Limb (tissue), 2 donors: ENCODE measurements at regions not wholly inside any gene's neighbourhood (a gene's known extent, or its start where the extent isn't known, plus 50 kb on each side); places are given as distances from the start of the nearest gene placed in this dataset.
"Not testable (repeated sequence)": the region's sequence is repeated elsewhere in the genome, so short reads cannot be mapped to it uniquely, and the experiment has no call there.

Experiments
- DNase-seq, 2 donors: peaks; one replicate each; pipeline ENCODE4 v3.0.0-alpha.2; 2016; ENCODE audit errors: extremely low spot score in 2 of 2

DNA sequence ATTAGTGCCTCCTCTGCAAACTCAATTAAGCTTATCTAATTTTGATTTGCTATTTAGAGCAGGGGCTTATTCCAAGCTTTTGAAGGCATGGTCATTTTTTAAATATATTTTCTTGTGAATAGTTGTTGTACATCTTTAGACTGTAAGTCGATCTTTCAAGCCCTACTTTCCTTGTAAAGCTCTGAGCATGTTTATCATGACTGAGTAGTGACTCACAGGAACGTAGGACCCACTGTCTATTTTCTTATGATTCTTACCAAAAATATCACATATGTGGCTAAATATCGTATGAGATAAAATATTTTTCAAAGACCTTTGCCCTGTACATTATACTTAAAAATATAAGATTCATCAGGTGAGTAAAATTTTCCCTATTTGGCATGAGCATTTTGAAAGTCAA is 440.4 kb upstream of the GRIN3A start:
- DNase-seq = no peak

DNA sequence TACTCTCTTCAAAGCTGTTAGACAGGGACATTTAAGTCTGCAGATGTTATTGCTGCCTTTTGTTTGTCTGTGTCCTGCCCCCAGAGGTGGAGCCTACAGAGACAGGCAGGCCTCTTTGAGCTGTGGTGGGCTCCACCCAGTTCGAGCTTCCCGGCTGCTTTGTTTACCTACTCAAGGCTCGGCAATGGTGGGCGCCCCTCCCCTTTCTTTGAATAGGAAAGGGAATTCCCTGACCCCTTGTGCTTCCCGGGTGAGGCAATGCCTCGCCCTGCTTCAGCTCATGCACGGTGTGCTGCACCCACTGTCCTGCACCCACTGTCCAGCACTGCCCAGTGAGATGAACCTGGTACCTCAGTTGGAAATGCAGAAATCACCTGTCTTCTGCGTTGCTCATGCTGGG is 435.8 kb upstream of the GRIN3A start:
- not testable (repeated sequence) for DNase-seq

DNA sequence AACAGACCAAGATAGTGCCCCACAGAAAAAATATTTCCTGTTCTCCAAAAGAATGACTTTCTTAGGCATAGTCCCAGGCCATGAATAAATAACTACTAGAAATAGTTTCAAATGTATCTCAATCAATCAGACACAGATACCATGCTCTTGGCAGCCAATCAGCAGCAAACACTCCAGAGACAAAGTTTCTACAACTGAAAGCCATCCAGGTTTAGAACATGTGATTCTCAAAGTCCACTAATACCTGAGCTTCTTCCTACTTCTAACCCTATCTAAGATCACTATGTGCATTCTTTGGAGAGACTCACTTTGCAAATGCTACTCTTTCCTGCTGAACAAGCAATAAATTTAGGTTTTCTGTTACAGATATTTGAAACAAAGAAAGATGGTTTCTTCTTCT is 425.8 kb upstream of the GRIN3A start:
- DNase-seq = no peak

DNA sequence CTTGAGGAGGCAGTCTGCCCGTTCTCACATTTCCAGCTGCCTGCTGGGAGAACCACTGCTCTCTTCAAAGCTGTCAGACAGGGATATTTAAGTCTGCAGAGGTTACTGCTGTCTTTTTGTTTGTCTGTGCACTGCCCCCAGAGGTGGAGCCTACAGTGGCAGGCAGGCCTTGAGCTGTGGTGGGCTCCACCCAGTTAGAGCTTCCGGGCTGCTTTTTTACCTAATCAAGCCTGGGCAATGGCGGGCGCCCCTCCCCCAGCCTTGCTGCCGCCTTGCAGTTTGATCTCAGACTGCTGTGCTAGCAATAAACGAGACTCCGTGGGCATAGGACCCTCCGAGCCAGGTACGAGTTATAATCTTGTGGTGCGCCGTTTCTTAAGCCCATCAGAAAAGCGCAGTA is 414.6 kb upstream of the GRIN3A start:
- DNase-seq = not testable (repeated sequence)

DNA sequence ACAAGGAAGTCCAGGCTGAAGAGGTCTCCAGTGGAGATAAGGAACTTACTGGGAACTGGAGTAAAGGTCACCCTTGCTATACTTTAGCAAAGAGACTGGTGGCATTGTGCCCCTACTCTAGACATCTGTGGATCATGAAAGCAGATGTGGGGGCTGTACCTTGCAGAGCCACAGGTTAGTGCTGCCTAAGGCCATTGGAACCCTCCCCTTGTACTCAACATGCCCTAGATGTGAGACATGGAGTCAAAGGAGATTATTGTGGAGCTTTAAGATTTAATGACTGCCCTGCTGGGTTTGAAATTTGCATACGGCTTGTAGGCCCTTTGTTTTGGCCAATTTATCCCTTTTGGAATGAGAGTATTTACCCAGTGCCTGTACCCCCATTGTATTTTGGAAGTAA is 397.3 kb upstream of the GRIN3A start:
- no peak for DNase-seq

DNA sequence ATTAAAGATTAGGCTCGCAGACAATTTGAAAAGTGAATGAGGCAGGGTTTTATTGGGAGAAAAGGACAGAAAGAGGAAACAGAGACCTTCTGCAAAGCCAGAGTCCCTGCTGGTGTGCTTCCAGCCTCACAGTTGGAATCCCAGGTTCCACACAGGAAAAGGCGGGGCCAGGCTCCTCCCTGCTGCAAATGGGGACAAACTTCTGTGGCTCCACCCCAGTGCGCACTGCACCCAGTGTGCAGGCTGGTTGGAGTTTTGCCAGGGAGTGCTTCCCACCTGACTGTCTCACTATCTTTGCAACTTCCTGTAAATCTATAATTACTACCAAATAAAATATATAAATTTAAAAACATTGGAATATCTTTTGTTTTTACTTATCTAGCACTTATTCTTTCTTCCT is 386.0 kb upstream of the GRIN3A start:
- no peak for DNase-seq

DNA sequence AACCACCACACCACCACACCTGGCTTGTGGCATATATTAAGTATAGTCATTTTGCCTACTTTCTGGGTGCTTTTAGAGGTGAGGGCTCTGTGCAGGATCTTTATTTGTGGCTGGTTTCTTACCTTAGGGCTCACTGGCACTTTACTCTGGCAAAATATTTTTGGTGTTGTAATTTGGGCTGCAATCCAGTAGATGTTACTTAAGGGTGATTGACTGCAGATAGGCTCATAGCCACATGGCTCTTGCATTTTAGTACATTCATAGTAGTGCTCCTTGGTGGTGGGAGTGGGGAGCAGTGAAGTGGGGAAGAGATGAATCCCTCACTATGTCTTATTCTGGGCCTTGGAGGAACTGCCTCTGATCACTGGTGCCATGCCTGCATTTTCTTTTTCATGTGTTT is 376.1 kb upstream of the GRIN3A start:
- DNase-seq = no peak

DNA sequence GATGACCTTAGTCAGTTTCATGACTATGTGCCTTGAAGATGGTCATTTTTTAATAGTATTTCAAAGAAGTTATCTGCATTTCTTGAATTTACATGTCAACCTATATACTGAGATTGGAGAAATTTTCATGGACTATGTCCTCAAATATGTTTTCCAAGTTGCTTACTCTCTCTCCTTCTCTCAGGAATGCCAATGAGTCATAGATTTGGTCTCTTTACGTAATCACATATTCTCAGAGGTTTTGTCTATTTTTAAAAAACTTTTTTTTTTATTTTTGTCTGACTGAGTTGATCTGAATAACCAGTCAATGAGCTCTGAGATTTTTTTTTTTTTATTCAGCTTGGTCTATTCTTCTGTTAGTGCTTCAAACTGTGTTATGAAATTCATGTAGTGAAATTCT is 374.7 kb upstream of the GRIN3A start:
- no peak for DNase-seq

DNA sequence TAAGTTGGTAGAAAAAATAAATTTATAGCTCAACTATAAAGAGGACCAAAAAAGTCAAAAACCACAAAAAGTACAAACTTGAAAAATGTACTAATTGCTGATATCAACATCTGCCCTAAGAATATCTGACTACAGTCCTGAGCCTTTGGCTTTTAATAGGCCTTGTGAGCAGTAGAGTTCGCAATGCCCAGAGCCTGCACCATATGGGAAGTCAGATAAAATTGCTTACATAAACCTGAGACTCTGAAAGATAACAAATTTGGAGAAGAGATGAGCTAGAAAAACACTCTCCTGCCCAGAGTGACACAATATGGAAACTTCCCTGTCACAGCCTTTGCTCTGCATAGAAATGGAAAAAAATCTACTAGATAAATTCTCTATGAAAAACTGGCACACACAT is 368.0 kb upstream of the GRIN3A start:
- no peak for DNase-seq

DNA sequence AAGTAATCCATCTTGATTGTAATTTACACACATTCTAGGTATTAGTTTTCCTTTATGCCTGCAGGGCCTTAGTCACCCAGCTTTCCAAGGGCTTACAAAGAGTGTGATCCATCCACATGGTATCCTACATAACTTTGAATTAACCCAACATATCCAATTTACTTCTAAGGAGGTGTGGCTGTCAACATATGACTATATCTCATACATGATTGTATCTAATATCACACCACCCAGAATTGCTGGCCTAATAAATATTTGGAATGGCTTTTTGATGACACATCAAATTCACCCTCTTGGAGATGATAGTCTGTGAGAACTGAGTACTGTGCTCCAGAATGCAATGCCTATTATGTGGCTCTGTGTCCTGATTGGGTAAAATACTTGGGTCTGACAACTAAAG is 363.3 kb upstream of the GRIN3A start:
- no peak for DNase-seq

DNA sequence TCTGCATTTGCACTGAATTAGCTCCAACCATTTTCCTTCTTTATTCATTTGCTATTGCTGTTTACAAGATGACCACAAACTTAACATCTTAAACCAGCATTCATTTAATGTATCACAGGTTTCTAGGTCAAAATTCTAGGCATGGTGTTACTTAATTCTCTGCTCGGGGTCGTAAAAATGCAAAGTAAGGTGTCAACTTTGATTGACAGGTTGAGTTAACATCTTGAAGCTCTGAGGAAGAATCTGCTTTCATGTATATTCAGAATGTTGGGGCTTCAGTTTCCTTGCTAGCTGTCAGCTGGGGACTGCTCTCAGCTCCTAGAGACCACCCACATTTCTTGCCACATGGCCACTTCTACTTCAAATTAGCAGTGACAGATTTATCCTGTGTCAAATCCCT is 348.7 kb upstream of the GRIN3A start:
- no peak for DNase-seq

DNA sequence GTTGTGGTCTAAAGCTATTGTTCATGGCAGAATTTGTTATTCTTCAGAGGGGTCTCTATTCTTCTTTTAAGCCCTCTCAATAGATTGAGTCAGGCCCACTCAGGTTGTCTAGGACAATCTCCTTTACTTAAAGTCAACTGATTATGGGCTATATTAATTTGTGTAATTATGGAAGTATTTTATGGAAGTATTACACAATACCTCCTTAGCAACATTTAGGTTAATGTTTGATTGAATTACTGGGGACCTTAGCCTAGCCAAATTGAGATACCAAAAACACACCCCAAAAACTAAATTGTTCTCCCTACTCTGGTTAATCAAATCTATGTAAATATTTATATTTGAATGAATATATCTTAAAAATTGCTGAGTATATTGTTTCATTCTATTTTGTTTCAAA is 347.1 kb upstream of the GRIN3A start:
- no peak for DNase-seq

DNA sequence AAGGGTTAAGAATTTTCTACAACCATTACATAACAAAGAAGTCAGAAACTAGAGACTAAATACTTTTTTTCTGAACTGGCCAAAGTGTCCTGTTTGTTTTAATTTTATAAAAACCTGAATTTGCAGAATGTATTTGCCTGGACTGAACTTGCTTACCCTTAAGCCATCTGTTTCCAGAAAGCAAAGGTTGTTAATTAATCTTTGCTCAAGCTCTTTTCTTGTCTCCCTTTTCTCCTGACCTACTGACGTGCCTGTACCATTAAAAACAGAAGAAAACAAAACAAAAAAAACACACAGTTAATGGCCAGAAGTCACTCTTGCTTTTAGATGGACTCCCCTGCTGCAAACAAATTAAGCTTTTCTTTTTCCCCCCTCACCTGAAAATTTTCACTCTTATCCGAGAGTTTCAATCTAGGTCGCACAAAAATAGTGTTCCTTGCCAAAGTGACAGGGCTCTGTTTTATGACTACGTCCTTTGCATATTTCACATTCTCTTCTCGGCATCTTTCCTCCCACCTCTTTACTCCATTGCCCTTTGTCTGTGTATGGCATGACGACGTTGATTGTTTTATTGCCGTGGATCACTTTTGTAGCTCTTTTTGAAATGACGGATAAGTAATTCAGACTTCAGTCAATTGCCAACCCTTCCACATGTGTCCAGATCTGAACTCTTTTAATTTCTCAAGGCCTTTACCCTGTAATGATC is 333.8 kb upstream of the GRIN3A start:
- no peak for DNase-seq

DNA sequence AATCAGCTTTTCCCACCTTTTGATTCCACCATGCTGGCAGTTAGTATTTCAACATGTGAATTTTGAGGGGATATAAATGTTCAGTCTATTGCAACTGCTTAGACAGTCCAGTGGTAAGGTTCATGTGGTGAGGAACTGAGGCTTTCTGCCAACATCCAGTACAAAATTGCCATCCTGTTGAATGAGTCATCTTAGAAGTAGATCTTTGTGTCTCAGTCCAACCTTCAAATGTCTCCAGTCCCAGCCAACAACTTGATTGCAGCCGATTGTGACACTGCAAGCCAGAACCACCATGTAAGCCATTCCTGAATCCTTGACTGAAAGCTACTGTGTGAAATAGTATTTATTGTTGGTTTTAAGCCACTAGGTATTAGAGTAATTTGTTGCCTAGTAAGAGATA is 331.5 kb upstream of the GRIN3A start:
- DNase-seq = no peak

DNA sequence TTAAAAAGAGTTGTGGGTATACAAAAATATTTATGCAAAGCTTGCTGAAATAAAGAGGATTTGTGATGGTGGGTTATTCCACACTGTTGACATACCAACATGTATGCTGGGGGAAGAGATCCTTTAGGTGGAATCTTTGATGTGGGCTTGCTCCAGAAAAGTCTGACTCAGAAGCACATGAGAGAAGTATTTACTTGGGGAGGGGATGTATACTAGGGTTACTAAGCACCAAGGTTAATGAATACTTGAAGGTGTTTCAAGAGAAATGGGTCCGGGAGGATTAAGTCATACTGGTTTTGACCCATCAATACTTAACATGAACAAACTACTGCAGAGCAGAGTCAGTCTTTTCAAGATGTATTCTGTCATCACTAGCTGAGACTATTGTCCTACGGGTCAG is 316.4 kb upstream of the GRIN3A start:
- DNase-seq = no peak

DNA sequence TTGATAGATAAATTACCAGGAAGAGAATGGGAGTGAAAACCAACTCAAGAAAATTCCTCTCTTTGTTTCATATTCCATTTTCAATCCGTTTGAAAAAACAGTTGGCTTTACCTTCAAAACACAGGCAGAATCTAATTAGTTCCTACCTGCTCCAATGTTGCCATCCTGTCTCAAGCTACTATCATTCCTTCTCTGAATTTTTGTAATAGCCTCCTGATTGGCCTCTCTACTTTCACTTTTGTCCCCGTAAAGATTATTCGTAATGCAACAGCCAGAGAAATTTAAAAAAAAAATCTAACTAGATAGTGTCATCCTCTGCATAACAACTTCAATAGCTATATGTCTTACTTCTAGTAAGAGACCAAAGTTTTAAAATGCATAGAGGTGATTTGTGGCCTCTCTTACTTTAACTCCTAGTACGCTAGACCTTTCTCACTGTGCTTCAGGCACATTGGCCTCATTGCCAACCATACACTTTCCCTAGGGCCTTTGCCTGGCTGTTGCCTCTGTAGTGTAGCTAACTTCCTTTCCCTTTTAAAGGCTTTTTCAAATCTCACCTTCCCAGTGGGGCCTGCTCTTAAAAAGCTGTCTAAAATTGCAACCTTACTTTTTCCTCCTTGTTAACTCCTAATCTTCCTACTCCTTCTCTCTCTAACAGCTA is 311.3 kb upstream of the GRIN3A start:
- no peak for DNase-seq

DNA sequence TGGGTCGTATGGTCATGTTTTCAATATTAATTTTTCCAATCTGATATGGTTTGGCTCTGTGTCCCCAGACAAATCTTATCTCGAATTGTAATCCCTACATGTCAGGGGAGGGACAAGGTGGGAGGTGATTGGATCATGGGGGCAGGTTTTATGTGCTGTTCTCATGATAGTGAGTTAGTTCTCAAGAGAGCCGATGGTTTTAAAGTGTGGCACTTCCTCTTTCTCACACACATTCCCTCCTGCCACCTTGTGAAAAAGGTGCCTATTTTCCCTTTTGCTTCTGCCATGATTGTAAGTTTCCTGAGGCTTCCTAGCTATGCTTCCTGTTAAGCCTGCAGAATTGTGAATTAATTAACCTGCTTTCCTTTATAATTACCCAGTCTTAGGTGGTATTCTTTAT is 309.1 kb upstream of the GRIN3A start:
- no peak for DNase-seq

DNA sequence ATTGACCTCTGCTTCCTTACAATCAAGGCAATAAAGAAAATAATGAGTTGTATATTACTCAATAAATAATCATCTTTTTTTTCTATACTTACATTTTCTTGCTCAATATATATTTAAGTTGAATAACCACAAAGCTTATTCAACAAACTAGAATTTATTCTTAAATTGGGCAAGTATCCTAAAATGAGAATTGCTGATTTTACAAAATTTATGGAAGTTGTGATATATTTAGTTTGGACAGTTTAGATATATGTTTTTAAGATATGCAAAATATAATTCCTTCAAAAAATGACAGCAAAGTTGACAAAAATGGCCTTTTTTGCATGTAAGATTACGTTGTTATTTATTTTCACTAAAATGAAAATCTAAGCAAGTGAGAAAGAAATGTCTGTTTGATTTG is 305.7 kb upstream of the GRIN3A start:
- DNase-seq = no peak

DNA sequence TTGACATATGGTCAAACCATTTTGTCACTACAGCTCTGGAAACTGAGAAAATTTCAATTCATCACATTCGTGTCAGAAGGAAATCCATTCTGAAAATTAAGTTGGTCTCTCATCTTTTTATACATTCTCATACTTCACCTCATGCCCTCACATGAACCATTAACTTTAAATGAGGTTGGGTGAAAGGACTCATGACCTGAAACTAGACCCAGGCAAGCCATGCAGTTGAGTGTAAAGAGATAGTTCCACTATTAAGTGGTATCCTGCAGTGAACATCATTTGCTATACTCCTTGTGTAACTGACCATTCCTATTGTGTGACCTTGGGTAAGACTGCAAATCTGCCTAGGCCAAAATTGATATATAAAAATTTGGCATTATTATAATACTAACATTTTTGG is 299.6 kb upstream of the GRIN3A start:
- no peak for DNase-seq

DNA sequence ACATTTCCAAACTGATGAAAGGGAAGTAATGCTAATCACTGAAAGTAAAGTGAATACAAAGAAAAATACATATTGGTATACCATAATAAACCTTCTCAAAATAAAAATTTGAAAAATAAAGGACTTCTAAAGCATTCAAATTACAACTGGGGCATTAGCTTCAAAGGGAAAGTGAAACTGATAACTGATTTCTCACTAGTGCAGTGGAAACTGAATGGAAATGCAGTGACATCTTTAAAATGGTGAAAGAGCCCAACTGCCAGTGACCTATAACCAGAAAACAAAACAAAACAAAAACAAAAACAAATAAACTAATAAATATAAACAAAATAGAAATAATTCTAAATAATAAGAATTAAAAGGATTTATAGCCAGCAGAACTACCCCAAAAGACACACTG is 297.5 kb upstream of the GRIN3A start:
- DNase-seq = no peak

DNA sequence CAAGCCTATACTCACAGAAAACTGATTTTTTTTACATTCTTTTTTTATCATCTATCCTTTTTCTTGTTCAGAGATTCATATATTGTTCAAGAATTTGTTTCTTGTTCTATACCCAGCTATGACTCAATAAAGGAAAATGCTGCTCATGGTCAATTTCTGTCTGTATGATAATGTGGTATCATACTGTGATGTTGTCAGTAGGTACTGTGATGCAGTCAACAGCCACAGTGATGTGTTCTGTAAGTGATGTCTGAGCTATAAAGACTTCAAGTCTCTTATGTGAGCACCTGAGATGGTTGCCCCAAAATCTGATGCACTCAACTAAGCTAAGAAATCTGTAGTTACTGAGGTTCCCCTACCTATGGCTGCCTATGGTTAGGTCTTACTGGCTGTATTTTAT is 294.2 kb upstream of the GRIN3A start:
- no peak for DNase-seq

DNA sequence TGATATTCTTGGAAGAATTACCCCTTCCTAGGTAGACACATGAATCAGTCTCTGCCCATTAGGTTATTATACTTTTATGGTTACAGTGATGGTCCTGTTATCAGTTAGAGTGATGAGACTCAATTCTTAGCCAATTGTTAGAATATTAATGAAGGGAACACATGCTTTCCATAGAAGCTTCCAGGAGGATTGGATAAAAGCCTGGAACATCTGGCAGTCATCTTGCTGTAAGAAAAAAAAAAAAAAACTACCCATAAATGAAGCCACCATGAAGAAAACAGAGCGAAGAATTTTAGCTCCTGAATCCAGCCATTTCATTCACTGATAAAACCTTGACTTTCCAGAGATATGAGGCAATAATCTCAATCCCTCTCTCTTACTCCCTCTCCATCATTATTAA is 262.5 kb upstream of the GRIN3A start:
- DNase-seq = peak in 1 of 2 donors; percentile 34

DNA sequence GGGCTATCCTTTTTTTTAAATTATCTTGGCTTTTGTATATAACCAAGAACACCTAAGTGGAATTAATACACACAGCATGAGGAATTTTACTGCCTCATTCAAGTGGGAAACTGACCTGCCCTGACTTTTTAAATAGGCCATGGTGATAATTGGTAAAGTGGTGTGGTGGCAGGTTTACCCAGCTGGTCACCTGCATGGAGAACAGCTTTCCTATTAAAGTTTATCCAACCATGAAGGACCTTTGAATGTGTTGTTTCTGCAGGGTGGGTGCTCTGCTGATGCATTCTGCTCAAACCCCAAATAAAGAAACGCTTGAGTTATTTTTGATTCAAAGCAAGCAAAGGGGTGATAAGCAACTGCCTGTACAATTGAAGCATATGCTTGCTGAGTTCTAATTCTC is 261.0 kb upstream of the GRIN3A start:
- no peak for DNase-seq

DNA sequence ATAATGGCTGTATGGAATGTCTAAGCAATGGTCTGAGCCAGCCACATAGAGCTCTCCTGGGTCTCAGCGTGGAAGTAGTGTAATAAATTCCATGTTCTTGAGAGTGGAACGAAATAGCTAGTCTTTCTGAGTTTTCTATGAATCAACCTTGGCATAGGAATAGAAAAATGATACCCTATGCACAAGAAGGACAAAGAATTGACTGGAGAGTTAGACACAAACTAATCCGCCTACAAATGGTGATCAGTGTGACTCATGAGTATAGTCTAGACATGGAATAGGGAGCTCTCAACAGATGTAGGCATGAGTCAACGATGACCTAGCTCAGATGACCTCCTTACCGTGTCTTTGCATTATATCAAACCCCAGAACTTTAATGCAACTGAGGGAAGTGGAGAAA is 256.8 kb upstream of the GRIN3A start:
- DNase-seq = no peak
